GM21529 (cell line): ENCODE measurements at regions not wholly inside any gene's neighbourhood (a gene's known extent, or its start where the extent isn't known, plus 50 kb on each side); places are given as distances from the start of the nearest gene placed in this dataset.
"Not testable (repeated sequence)": the region's sequence is repeated elsewhere in the genome, so short reads cannot be mapped to it uniquely, and the experiment has no call there.

Experiments used
- ATAC-seq: cut with Tn5 transposase; IDR thresholded peaks from one replicate; pipeline ENCODE4 v1.9.1; 2021; ENCODE audit not compliant: unreplicated experiment

- no peak for ATAC-seq
Measured at GRCh38 chr2:6103372-6103771, 411.2 kb downstream of the SOX11 start.

GRCh38 chr2:6103949-6104348 lies 411.8 kb downstream of the SOX11 start:
- no peak for ATAC-seq

- ATAC-seq = no peak
Measured at GRCh38 chr2:6107290-6107689, 415.1 kb downstream of the SOX11 start.

GRCh38 chr2:6109831-6110230 lies 417.6 kb downstream of the SOX11 start:
- ATAC-seq = no peak

GRCh38 chr2:6111781-6112261 lies 419.6 kb downstream of the SOX11 start:
- ATAC-seq = no peak

- ATAC-seq = no peak
Measured at GRCh38 chr2:6113786-6114185, 421.6 kb downstream of the SOX11 start.

- ATAC-seq = no peak
Measured at GRCh38 chr2:6127718-6128117, 435.5 kb downstream of the SOX11 start.

- ATAC-seq = no peak
Measured at GRCh38 chr2:6139142-6139541, 447.0 kb downstream of the SOX11 start.

GRCh38 chr2:6139916-6140315 lies 447.7 kb downstream of the SOX11 start:
- ATAC-seq = no peak

GRCh38 chr2:6140509-6140908 lies 448.3 kb downstream of the SOX11 start:
- no peak for ATAC-seq

GRCh38 chr2:6143812-6144211 lies 451.6 kb downstream of the SOX11 start:
- no peak for ATAC-seq

- not testable (repeated sequence) for ATAC-seq
Measured at GRCh38 chr2:6147215-6147614, 455.0 kb downstream of the SOX11 start.

GRCh38 chr2:6148882-6149281 lies 456.7 kb downstream of the SOX11 start:
- ATAC-seq = no peak

GRCh38 chr2:6159606-6160005 lies 467.4 kb downstream of the SOX11 start:
- no peak for ATAC-seq

- ATAC-seq = no peak
Measured at GRCh38 chr2:6163932-6164331, 471.7 kb downstream of the SOX11 start.

GRCh38 chr2:6164986-6165747 lies 473.0 kb downstream of the SOX11 start:
- ATAC-seq = no peak

- ATAC-seq = no peak
Measured at GRCh38 chr2:6167592-6168138, 475.5 kb downstream of the SOX11 start.

GRCh38 chr2:6168485-6168884 lies 476.3 kb downstream of the SOX11 start:
- ATAC-seq = no peak

- no peak for ATAC-seq
Measured at GRCh38 chr2:6171294-6171693, 479.1 kb downstream of the SOX11 start.

GRCh38 chr2:6177811-6178210 lies 485.6 kb downstream of the SOX11 start:
- no peak for ATAC-seq

GRCh38 chr2:6181525-6181924 lies 489.3 kb downstream of the SOX11 start:
- ATAC-seq = no peak

- ATAC-seq = no peak
Measured at GRCh38 chr2:6181926-6182325, 489.7 kb downstream of the SOX11 start.

- no peak for ATAC-seq
Measured at GRCh38 chr2:6183226-6183625, 491.0 kb downstream of the SOX11 start.
